Spleen (tissue), 7 donors: ENCODE measurements at regions not wholly inside any gene's neighbourhood (a gene's known extent, or its start where the extent isn't known, plus 50 kb on each side); places are given as distances from the start of the nearest gene placed in this dataset.

ENCODE experiments used
- POLR2AphosphoS5 ChIP-seq, 3 donors: sonication (generic); formaldehyde crosslinking; IDR thresholded peaks; one replicate each; pipeline ENCODE4 v1.5.1; 2017; ENCODE audit warnings: antibody characterized with exemption in 3 of 3
- TF ChIP-seq, protein P1 (sequence below), 11 experiments: fragments of 200-600 bp in 7 of 11; fragments of 450-650 bp in 4 of 11; sonication (generic) in 4 of 11; IDR thresholded peaks in 8 of 11; conservative IDR thresholded peaks in 3 of 11; 1 replicate in 7 of 11; 2 replicates in 4 of 11; pipeline versions ENCODE4 v1.4.0 to v1.8.0; 2016 to 2021; ENCODE audit warnings: antibody characterized with exemption in 11 of 11, inconsistent platforms in 4 of 11, mild to moderate bottlenecking in 1 of 11
- donor health status: DM: no; HTN: no; CAD: no; lungs with moderate emphysema.
- donor health status: DM: no; HTN: no; CAD: no.
- donor health status: DM: no; HTN: no; CAD: no.

DNA sequence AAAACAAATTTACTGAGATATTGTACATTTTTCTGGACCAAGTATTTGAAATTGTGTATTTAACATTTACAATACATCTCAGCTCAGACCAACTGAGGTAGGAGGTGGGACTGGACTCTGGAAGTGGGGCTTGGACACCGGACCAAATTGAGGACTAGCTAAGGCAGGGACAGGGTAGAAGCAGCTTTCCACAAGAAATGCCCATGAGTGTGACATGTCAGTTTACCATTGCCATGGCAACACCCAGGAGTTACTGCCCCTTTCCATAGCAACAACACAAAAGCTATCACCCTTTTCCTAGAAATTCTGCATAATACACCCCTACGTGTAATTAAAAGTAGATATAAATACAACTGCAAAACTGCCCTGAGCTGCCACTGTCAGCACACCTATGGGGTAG is 191.5 kb upstream of the ASIC2 start:
- TF ChIP-seq POLR2AphosphoS5 (IDR thresholded peaks at IDR 0.05): no peak
- TF ChIP-seq, protein P1, sequence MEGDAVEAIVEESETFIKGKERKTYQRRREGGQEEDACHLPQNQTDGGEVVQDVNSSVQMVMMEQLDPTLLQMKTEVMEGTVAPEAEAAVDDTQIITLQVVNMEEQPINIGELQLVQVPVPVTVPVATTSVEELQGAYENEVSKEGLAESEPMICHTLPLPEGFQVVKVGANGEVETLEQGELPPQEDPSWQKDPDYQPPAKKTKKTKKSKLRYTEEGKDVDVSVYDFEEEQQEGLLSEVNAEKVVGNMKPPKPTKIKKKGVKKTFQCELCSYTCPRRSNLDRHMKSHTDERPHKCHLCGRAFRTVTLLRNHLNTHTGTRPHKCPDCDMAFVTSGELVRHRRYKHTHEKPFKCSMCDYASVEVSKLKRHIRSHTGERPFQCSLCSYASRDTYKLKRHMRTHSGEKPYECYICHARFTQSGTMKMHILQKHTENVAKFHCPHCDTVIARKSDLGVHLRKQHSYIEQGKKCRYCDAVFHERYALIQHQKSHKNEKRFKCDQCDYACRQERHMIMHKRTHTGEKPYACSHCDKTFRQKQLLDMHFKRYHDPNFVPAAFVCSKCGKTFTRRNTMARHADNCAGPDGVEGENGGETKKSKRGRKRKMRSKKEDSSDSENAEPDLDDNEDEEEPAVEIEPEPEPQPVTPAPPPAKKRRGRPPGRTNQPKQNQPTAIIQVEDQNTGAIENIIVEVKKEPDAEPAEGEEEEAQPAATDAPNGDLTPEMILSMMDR (IDR thresholded peaks at IDR 0.05 in 8 of 11, conservative IDR thresholded peaks at IDR 0.05 in 3 of 11): no peak
